ENCODE measurements at regions not wholly inside any gene's neighbourhood (a gene's known extent, or its start where the extent isn't known, plus 50 kb on each side); places are given as distances from the start of the nearest gene placed in this dataset.

- H4K20me1 ChIP-seq (ENCODE audit: insufficient read depth, low read length): no peaks in the 10 kb centered on the region
- no peaks in the 10 kb centered on the region for H3K79me2 ChIP-seq (ENCODE audit: low read length)
- no peak overlapping the region for H3K27ac ChIP-seq (ENCODE audit: low read length)
- no peaks in the 10 kb centered on the region for H3K36me3 ChIP-seq (replicated peaks; ENCODE audit: low read depth, low read length)
- no peaks in the 10 kb centered on the region for H3K27me3 ChIP-seq (ENCODE audit: low read depth, low read length)
- no peak overlapping the region for H3K4me3 ChIP-seq (ENCODE audit: low read length)
- no peak overlapping the region for H2AFZ ChIP-seq (ENCODE audit: low read depth, low read length)
- H3K4me2 ChIP-seq (ENCODE audit: low read length): no peak overlapping the region
- no peak for TF ChIP-seq EZH2phosphoT487 (IDR thresholded peaks at IDR 0.05; ENCODE audit: low read depth)
- TF ChIP-seq, protein P1, sequence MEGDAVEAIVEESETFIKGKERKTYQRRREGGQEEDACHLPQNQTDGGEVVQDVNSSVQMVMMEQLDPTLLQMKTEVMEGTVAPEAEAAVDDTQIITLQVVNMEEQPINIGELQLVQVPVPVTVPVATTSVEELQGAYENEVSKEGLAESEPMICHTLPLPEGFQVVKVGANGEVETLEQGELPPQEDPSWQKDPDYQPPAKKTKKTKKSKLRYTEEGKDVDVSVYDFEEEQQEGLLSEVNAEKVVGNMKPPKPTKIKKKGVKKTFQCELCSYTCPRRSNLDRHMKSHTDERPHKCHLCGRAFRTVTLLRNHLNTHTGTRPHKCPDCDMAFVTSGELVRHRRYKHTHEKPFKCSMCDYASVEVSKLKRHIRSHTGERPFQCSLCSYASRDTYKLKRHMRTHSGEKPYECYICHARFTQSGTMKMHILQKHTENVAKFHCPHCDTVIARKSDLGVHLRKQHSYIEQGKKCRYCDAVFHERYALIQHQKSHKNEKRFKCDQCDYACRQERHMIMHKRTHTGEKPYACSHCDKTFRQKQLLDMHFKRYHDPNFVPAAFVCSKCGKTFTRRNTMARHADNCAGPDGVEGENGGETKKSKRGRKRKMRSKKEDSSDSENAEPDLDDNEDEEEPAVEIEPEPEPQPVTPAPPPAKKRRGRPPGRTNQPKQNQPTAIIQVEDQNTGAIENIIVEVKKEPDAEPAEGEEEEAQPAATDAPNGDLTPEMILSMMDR (IDR thresholded peaks at IDR 0.05; ENCODE audit: low read depth, low read length): no peak
- H3K9ac ChIP-seq (ENCODE audit: low read length): no peak overlapping the region
- H3K9me3 ChIP-seq (ENCODE audit: insufficient read depth, low read length): no peaks in the 10 kb centered on the region
- H3K4me1 ChIP-seq (ENCODE audit: low read length): no peaks in the 10 kb centered on the region
Measured at GRCh38 chr5:2375291-2375690, 376.2 kb downstream of the IRX2 start.

DNA sequence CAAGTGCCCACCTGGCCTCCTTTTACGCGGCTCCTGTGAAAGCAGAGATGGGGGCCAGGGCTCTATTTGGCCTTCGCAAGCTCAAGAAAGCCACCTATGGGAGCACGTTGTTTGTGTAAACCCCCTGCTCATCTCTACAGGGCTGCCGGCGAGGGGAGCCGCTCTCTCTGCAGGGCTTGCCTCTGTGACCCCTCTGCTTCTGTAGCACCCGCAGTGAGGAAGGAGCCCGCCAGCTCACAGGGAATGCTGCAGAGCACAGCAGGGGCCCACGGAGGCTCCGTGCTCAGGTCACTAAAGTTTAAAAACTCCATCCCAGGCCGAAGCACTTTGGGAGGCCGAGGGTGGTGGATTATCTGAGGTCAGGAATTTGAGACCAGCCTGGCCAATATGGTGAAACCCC is 376.8 kb downstream of the IRX2 start:
- Histone ChIP-seq H3K36me3 (replicated peaks; ENCODE audit: low read depth, low read length) (no peaks in the 10 kb centered on the region), H3K27ac (ENCODE audit: low read length) (no peak overlapping the region), H3K9me3 (ENCODE audit: insufficient read depth, low read length) (no peaks in the 10 kb centered on the region), H3K4me3 (ENCODE audit: low read length) (no peak overlapping the region), H4K20me1 (ENCODE audit: insufficient read depth, low read length) (no peaks in the 10 kb centered on the region), H3K9ac (ENCODE audit: low read length) (no peak overlapping the region), H2AFZ (ENCODE audit: low read depth, low read length) (no peak overlapping the region), H3K4me2 (ENCODE audit: low read length) (no peak overlapping the region), H3K27me3 (ENCODE audit: low read depth, low read length) (no peaks in the 10 kb centered on the region), H3K79me2 (ENCODE audit: low read length) (no peaks in the 10 kb centered on the region), H3K4me1 (ENCODE audit: low read length) (no peaks in the 10 kb centered on the region)
- TF ChIP-seq EZH2phosphoT487 (IDR thresholded peaks at IDR 0.05; ENCODE audit: low read depth): no peak
- TF ChIP-seq, protein P1 (IDR thresholded peaks at IDR 0.05; ENCODE audit: low read depth, low read length): no peak

DNA sequence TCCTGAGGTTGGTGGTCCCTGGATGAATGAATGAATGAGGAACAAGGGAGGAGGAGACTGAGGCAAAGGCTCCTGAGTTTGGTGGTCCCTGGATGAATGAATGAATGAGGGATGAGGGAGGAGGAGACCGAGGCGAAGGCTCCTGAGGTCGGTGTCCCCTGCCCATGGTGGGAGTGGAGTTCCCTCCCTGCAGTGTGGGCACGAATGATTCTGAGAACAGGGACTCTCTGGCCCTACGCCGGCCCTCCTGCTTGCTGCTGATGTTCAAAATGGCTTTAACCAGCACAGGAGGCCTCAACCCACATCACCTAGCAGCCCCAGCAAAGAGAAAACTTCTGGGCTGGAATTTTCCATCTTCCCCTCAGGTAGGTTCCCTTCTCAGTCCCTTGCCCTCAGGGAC is 377.8 kb downstream of the IRX2 start:
- no peak overlapping the region for H3K27ac ChIP-seq (ENCODE audit: low read length)
- no peaks in the 10 kb centered on the region for H3K27me3 ChIP-seq (ENCODE audit: low read depth, low read length)

GRCh38 chr5:2371419-2371710 is 380.1 kb downstream of the IRX2 start:
- Histone ChIP-seq H3K27me3 (ENCODE audit: low read depth, low read length) (no peaks in the 10 kb centered on the region), H3K9ac (ENCODE audit: low read length) (no peak overlapping the region), H3K27ac (ENCODE audit: low read length) (no peak overlapping the region), H3K36me3 (replicated peaks; ENCODE audit: low read depth, low read length) (no peaks in the 10 kb centered on the region), H2AFZ (ENCODE audit: low read depth, low read length) (no peak overlapping the region), H4K20me1 (ENCODE audit: insufficient read depth, low read length) (no peaks in the 10 kb centered on the region), H3K9me3 (ENCODE audit: insufficient read depth, low read length) (no peaks in the 10 kb centered on the region), H3K4me3 (ENCODE audit: low read length) (no peak overlapping the region), H3K4me1 (ENCODE audit: low read length) (no peaks in the 10 kb centered on the region), H3K79me2 (ENCODE audit: low read length) (no peaks in the 10 kb centered on the region), H3K4me2 (ENCODE audit: low read length) (no peak overlapping the region)
- TF ChIP-seq EZH2phosphoT487 (IDR thresholded peaks at IDR 0.05; ENCODE audit: low read depth): no peak
- TF ChIP-seq, protein P1 (IDR thresholded peaks at IDR 0.05; ENCODE audit: low read depth, low read length): no peak

More for the DNA sequence above, 377.8 kb downstream of the IRX2 start:
- no peaks in the 10 kb centered on the region for H3K36me3 ChIP-seq (replicated peaks; ENCODE audit: low read depth, low read length)
- H2AFZ ChIP-seq (ENCODE audit: low read depth, low read length): no peak overlapping the region
- no peak overlapping the region for H3K4me2 ChIP-seq (ENCODE audit: low read length)
- no peak overlapping the region for H3K4me3 ChIP-seq (ENCODE audit: low read length)
- TF ChIP-seq EZH2phosphoT487 (IDR thresholded peaks at IDR 0.05; ENCODE audit: low read depth): no peak
- TF ChIP-seq, protein P1 (IDR thresholded peaks at IDR 0.05; ENCODE audit: low read depth, low read length): no peak
- H3K4me1 ChIP-seq (ENCODE audit: low read length): no peaks in the 10 kb centered on the region
- H3K9ac ChIP-seq (ENCODE audit: low read length): no peak overlapping the region
- no peaks in the 10 kb centered on the region for H4K20me1 ChIP-seq (ENCODE audit: insufficient read depth, low read length)
- H3K79me2 ChIP-seq (ENCODE audit: low read length): no peaks in the 10 kb centered on the region
- H3K9me3 ChIP-seq (ENCODE audit: insufficient read depth, low read length): no peaks in the 10 kb centered on the region

All from OCI-LY3 (cell line).